HG03045 (cell line): ENCODE measurements at regions not wholly inside any gene's neighbourhood (a gene's known extent, or its start where the extent isn't known, plus 50 kb on each side); places are given as distances from the start of the nearest gene placed in this dataset.
"Not testable (repeated sequence)": the region's sequence is repeated elsewhere in the genome, so short reads cannot be mapped to it uniquely, and the experiment has no call there.

Source experiments
- ATAC-seq: cut with Tn5 transposase; IDR thresholded peaks from one replicate; pipeline ENCODE4 v1.9.1; 2021; ENCODE audit warnings: mild to moderate bottlenecking, moderate library complexity; ENCODE audit not compliant: unreplicated experiment

GRCh38 chr6:74448850-74449249 is 752.8 kb downstream of the CD109 start:
- no peak for ATAC-seq

- ATAC-seq: peak; percentile 64
Measured at GRCh38 chr6:74447013-74447412, 751.0 kb downstream of the CD109 start.

GRCh38 chr6:74439123-74439811 is 743.3 kb downstream of the CD109 start:
- peak; percentile 50 for ATAC-seq

- not testable (repeated sequence) for ATAC-seq
Measured at GRCh38 chr6:74438395-74438794, 742.4 kb downstream of the CD109 start.

GRCh38 chr6:74434171-74434570 is 738.2 kb downstream of the CD109 start:
- ATAC-seq: no peak

GRCh38 chr6:74431873-74432580 is 736.0 kb downstream of the CD109 start:
- ATAC-seq: no peak

GRCh38 chr6:74420221-74420620 is 724.2 kb downstream of the CD109 start:
- ATAC-seq: no peak

- ATAC-seq: no peak
Measured at GRCh38 chr6:74415056-74415455, 719.1 kb downstream of the CD109 start.

- no peak for ATAC-seq
Measured at GRCh38 chr6:74410630-74411029, 714.6 kb downstream of the CD109 start.

- no peak for ATAC-seq
Measured at GRCh38 chr6:74409447-74409846, 713.4 kb downstream of the CD109 start.

GRCh38 chr6:74408844-74409243 is 712.8 kb downstream of the CD109 start:
- no peak for ATAC-seq

GRCh38 chr6:74404366-74404765 is 708.4 kb downstream of the CD109 start:
- ATAC-seq: no peak

GRCh38 chr6:74402781-74403180 is 706.8 kb downstream of the CD109 start:
- ATAC-seq: no peak

- ATAC-seq: not testable (repeated sequence)
Measured at GRCh38 chr6:74378437-74378836, 682.4 kb downstream of the CD109 start.

- no peak for ATAC-seq
Measured at GRCh38 chr6:74369556-74369993, 673.6 kb downstream of the CD109 start.

- ATAC-seq: no peak
Measured at GRCh38 chr6:74368746-74369145, 672.7 kb downstream of the CD109 start.

GRCh38 chr6:74366634-74367033 is 670.6 kb downstream of the CD109 start:
- no peak for ATAC-seq

- no peak for ATAC-seq
Measured at GRCh38 chr6:74362391-74362790, 666.4 kb downstream of the CD109 start.

- ATAC-seq: no peak
Measured at GRCh38 chr6:74357321-74357720, 661.3 kb downstream of the CD109 start.

GRCh38 chr6:74356391-74356790 is 660.4 kb downstream of the CD109 start:
- ATAC-seq: no peak

GRCh38 chr6:74346936-74347535 is 651.0 kb downstream of the CD109 start:
- ATAC-seq: no peak

GRCh38 chr6:74343804-74344203 is 647.8 kb downstream of the CD109 start:
- ATAC-seq: no peak
